Fibroblast of gingiva (primary cell): ENCODE measurements at regions not wholly inside any gene's neighbourhood (a gene's known extent, or its start where the extent isn't known, plus 50 kb on each side); places are given as distances from the start of the nearest gene placed in this dataset.

Experiments used
- DNase-seq: peaks from one replicate; pipeline ENCODE4 v3.0.0-alpha.2; 2011; ENCODE audit warnings: low read depth

DNA sequence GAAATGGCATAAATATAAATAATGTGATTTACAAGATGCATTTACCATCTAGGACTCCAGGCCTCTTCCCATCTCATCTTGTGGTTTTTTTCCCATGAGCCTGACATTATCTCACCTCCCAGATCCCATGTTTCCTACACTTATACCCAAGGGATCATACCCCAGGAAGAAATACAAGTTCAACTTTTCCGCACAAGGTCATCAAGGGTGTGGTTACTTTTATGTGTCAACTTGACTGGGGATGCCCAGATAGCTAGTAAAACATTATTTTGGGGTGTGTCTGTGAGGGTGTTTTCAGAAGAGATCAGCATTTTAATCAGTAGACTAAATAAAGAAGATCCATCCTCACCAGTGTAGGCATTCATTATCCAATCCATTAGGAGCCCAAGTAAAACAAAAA lies 176.3 kb upstream of the TNFAIP3 start:
- no peak for DNase-seq

DNA sequence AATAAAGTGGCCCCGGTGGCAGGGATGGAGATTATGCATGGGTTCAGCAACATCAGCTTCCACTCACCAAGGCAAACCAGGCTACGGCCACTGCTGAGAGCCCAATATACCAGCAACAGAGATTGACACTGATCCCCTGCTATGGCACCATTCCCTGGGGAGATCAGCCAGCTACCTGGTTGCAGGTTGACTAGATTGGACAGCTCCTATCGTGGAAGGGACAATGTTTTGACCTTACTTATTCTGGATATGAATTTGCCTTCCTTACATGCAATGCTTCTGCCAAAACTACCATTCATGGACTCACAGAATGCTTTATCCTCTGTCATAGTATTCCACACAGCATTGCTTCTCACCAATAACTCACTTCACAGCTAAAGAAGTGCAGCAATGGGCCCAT lies 174.8 kb upstream of the TNFAIP3 start:
- DNase-seq = no peak

DNA sequence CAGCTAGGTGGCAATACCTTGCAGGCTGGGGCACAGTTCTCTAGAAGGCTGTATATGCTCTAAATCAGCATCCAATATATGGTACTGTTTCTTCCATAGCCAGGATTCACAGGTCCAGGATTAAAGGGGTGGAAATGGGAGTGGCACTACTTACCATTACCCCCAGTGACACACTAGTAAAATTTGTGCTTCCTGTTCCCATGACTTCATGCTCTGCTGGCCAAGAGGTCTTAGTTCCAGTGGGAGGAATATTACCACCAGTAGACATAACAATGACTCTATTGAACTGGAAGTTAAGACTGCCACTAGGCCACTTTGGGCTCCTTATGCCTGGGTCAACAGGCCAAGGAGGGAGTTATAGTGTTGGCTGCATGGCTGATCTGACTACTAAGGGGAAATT lies 174.3 kb upstream of the TNFAIP3 start:
- DNase-seq = no peak

DNA sequence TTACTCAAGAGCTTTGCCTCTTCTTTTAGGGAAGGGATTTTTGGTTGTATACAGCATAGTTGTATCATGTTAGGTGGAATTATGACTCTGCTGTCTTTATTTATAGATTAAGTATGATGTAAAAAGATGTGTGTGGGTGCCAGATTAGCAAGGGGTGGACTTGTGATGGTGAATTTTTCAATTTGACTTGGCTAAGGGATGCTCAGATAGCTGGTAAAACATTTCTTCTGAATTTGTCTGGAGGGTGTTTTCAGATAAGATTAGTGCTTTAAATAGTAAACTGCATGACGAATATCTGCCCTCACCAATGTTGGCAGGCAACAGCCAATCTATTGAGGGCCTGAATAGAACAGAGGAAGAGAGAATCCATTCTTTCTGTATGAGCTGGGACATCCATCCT lies 173.3 kb upstream of the TNFAIP3 start:
- DNase-seq = no peak

DNA sequence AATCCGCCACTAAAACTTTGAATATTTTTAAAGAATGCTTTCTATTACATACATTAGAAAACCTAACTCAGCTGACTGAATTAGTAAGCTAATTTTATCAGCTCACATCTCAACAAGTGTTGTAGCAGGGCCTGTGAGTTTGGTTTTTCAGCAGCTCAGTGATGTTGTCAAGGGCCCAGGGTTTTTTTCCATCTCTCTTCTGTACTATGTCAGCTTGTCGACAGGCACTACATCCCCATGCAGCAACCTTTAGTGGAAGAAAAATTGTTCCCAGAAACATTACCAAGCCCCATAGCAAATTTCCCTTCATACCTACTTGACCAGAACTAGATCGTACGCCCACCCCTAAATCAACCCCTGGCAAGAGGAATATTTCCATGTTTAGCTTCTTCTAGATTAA lies 170.3 kb upstream of the TNFAIP3 start:
- DNase-seq = no peak

DNA sequence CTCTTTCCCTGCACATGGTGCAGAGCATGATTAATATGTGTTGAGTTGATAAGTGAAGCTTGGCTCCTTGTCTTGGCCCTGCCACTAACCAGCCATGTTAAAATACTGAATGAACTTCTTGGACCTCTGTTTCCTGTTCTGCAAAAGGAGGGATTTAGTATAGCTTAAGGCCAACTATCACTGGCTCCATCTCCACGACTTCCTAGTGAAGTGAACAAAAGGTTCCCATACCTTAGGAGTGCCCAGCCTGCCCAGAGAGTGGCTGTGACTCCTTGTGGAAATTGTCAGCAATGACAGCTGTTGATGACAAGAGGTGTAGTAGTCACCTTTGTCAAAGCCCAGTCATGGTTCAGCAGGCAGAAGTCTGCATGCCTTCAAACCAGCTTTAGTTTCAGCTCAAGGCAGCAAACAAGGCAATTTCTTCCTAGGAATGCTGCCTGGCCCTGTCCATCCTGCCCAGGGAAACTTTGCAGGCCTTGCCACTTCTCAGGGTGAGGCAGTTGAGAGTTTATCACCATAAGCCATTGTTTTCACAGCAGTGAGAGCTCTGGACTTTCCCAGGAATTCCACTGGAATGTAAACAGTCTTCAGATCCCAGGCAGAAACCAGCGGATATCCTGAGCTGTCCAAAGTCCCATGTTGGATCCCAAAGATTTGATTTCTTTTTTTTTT lies 169.7 kb upstream of the TNFAIP3 start:
- DNase-seq = peak; percentile 20

DNA sequence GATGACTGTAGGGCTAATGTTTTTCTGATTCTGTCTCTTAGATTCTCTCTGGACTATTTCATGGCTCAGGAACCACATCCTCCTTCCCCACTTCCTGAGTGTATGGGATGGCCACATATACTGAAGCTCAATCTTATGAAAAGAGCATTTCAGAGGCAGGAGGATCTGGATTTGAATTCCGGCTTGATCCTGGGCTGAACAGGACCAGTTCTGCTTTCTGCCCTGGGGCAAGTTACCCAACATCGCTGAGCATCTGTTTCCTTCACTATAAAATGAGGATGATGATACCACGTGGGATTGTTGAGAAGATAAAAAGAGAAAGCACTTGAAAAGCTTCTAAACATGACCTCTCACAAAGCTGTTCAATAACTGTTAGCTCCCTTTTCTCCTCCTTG lies 168.4 kb upstream of the TNFAIP3 start:
- no peak for DNase-seq

DNA sequence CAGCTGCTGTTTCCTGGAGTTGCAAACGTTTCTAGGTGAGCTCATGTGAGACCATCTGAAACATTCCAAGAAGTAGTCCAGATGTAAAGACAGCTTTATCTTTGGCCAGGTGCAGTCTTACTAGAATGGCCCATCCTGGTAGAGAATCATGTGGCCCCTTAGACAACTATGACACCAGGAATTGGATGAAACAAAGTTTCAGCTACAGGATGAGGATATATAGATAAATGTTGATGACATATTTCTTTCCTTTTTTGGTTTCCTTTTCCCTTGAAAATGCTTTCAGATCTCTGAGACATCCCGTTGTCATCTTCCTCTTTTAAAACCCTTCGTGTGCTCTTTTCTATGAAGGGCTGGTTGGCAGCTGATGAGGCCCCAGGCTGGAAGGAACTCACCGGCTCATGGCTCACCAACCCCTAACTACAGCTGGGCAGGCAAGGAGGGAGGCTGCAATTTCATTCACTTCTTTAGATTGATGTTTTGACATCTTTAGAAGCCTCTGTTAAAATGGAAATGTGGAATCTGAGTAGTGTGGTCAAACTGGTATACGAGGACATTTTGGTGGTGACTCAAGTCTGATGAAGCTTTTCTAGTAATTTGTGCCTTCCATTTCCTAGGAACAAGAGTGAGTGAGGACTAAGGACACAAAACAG lies 167.9 kb upstream of the TNFAIP3 start:
- DNase-seq = no peak

DNA sequence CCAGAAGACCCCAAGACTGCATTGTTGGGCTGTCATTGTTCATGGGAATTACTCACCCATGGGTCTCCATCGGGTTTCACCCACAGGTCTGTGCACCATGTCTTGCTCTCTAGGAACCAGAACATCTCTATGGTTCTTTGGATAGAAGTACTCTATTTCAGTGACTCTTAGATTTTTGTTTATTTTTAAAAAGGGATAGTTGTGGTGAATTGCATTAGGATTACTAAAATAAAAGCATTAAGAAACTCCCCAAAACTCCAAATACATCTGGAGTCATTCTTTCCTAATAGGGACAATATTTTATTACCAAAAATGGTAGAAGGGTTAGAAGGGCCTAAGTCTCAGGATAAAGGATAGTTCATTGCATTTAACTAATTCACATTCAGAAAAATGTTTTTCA lies 166.9 kb upstream of the TNFAIP3 start:
- peak; percentile 49 for DNase-seq

DNA sequence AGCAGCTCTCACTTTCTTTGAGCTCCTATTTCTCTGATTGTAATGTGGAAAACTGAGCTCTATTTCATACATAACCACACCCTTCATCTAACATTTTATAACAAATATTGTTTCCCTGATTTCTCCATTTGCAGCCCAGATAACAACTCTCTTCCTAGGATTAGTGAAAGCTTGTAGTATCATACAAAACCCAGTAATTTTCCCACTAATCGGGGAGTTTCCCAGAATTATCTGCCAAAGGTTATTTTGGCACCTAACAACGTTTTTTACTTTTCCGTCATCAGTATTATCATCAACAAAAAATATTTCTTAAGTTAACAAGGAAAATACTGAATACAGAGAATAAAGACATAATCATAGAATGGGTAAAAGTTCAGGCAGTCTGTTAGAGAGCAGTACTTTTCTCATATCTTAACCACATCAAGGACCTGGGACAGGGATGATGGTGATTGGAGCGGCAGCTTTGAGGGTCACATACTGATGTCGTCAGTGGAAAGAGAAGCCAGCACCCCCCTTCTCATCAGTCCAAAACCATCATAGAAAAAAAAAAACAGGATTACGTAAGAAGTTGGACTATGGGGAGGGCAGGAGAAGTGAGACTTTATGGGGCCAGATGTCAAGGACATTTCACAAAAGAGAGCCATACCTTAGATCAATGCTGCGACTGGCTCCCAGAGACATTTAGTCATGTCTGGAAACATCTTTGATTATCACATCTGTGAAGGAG lies 166.1 kb upstream of the TNFAIP3 start:
- no peak for DNase-seq

DNA sequence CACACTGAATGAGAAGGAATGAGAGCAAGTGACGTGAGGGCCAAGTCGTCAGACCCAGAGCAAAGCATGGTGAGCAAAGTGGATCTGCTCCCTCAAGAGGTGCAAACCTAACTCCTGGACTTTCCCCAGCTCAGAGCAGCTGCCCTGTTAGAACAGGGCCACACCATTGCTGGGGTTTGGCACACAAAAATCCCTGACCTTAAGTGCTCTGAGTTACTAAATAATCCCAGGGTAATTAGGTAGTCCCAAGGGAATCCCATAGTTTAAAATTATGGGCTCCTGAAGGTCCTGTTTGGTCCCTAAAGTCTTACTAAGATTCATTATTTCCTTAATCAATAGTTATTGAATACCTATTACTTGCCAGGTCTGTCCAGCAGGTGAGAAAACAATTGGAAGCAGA lies 165.1 kb upstream of the TNFAIP3 start:
- no peak for DNase-seq

DNA sequence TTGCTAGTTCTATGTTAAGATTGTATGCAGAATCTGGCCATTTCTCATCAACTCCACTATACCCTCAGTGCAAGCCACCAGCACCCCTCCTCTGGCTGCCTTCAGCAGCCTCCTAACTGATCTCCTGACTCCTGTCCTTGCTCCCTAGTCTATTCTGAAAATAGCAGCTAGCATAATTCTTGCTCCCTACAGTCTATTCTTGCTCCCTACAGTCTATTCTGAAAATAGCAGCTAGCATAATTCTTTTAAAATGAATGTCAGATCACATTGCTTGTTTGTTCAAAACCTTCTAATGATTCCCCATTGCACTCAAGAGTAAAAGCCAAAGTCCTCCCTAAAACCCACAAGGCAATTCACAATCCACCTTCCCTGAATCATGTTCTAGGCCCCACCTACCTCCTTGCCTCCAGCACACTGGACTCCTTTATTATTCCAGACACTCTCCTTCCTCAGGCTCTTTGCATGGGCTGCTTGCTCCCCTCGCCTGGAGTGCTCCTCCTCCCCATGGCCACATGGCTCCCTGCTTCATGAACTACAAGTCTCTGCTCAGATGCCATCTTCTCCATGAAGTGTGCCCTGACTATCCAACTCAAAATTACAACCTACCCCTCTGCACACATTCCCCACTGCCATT lies 164.2 kb upstream of the TNFAIP3 start:
- DNase-seq = no peak

DNA sequence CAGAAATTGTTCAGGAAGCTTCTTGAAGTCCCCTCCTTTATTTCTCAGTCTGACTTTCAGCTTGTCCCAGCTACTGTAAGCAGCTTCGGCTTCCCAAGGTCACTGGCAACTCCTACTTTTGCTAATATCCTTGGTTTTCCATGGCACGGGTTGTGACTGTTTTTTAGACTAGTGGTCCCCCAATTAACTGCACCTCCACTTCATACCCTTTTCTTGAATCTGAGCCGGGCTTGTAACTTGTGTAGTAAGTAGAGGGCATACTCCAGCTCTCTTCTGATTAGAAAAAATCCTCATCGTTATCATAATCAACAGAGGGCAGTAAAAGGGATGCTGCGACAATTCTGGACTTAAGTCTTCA lies 162.3 kb upstream of the TNFAIP3 start:
- DNase-seq = no peak

DNA sequence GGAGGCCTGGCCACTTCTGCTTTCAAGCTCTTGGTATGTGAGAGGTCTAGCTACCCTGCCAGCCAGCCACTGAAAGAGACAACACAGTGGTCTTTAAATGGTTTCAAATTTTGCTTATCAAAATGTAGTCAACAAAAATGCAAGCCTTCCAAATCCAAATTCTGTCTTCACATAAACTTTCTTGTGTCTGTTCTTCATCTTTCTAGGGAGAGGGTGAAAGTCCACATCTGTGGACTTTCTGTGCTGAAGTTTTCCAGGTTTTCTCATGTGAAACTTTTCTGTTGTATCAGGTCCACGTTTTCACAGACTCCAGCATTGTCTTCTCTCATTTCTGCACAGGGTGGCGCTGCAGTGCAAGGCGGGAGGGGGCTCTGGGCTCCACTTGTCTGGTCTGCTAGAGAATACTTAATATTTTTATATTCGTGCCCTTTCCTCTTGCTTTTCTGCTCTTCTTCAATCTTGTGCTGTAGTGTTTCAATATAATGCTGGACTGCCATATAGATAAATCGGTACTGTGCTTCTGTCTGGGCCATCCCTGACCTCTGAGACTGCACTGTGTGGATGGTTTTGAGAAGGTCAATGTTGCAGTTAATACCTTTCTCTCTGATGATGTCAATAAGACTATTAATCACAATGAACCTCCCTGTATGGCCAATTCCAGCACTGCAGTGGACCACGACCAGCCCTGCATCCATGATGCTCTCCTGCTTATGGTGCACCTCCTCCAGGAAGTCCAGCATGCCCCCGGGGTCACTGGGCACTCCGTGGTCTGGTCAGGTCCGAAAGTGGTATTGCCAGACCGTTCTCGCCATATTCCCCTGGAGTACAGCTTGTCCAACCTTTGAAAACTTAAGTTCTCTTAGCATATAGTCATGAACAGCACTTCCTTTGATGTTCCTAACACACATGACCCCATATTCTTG lies 161.6 kb upstream of the TNFAIP3 start:
- DNase-seq = peak; percentile 50

DNA sequence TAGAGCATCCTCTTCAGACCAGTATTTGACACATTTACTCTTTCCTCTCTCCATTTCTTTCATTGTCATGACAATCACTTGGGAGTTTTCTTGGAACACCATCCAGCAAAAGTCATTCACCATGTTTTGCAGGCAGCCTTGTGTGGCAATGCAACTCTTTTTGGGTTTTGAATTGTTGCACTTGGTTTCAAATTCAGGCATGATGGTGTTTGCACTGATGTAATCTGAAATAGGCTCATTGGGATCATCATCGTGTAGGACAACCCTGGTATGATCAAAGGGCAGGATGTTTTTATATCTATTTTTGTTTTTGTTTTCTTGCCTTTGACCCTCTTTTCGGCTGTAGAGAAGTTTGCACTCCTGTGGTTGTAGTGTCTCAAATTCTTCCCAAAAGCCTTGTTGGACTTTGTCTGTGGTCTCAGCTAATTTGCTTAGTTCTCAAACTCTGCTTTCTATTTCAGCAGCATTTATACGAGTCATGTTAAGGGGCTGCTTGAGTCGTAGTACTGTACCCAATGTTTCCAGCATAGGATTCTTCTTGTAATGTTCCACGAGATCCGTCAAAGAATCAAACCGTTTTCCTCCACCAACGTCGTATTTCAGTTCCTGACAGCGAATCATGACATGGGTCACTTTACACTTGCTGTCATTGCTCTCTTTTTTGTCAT lies 160.8 kb upstream of the TNFAIP3 start:
- DNase-seq = no peak

DNA sequence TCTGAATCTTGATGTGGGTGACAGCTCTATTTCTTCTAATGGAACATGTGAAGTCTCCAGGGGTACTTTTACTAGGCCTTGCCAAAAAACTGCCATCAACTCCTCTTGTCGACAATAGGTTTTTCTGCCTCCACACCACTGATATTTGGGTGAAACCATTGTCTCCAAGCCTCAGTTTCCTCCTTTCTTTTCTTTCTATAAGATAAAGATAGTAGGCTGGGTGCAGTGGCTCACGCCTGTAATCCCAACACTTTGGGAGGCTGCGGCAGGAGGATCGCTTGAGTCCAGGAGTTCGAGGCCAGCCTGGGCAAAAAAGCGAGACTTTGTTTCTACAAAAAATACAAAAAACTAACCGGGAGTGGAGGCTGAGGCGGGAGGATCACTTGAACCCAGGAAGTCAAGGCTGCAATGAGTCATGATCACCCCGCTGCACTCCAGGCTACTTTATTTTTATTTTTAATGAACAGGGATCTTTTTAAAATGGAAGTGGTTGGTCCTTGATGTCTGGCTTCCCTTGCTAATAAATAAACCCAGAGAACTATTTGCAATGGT lies 159.9 kb upstream of the TNFAIP3 start:
- no peak for DNase-seq

DNA sequence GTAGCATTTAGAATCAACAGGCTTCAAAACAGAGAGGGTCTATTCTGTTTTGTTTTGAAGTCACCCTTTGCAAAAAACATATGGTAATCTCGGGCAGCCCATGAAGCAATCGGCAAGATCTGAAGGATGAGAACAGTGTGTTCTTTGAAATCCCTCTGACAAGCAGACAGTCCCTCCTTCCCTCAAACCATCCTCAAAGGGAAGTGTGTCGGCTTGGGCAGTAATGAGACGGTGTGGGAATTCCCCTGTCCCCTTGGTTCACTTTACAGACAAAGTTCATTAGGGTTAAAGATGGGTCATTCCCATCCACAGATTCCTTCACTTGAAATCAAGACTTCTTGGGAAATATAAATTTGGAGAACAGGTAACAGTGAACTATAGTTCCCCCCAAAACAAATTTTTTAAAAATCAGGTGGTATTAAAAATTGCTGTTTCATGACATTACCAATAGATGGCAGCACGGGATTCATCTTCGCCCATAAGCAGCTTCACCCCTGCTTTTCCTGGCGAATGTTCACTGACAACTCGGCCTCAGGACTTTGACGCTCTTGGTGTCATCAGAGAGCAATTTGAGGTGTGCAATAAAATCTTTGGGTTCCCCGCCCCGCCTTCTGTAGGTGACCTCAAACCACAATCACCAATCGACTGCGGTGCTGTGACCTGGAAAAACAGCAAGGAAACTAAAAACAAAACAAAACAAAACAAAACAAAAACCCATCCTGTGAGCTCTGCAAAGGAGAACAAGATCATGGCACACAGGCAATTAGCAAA lies 159.3 kb upstream of the TNFAIP3 start:
- peak; percentile 84 for DNase-seq

DNA sequence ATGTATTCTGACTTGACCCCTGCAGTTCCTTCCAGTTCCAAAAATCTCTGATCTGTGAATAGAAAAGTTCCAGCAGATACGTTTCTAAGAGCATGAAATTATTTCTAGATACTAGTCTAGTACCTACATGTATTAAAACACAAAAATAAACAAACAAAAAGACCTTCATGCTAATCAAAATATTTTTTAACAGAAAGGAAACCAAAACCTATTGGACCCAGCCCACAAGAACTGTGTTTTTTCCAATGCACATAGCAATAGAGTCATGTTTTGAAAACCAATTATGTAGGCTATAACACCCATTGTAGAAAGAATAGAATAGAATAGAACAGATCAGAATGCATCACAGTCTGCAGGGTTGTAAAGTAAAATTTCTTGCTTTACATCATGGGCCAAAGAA lies 158.6 kb upstream of the TNFAIP3 start:
- DNase-seq = no peak

DNA sequence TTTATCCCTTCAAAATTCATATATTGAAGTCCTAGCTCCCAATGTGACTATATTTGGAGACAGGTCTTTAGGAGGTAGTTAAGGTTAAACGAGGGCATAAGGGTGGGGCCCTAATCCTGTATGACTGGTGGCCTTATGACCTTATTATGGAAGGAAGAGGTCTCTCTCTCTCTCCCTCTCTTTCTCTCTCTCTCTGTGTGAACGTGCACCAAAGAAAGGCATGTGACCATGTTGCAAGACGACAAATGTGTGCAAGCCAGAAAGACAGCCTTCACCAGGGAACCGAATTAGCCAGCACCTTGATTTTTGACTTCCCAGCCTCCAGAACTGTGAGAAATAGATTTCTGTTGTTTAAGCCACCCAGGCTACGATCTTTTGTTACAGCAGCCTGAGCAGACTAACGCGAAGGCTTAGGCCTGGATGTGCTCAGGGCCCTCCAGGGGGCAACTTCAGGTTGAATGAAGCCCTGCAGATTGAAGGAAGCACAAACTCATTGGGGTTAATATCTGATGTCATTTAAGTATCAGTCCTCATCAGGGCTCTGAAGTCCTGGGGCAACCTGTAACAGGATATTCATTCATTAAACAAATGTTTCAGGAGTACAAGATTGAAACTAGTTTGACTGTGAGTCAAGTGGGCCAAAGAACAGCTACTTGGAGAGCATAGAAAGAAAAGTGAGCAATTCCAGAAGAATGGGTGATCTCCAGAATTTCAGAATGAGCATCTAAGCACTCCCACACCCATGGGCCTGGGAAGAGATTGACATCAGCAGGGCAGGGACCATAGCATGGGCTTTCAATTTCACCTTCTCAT lies 157.4 kb upstream of the TNFAIP3 start:
- DNase-seq = peak; percentile 68
